GM18951 (cell line): ENCODE measurements at regions not wholly inside any gene's neighbourhood (a gene's known extent, or its start where the extent isn't known, plus 50 kb on each side); places are given as distances from the start of the nearest gene placed in this dataset.
"Not testable (repeated sequence)": the region's sequence is repeated elsewhere in the genome, so short reads cannot be mapped to it uniquely, and the experiment has no call there.

ENCODE experiments used
- POLR2A ChIP-seq: IDR thresholded peaks from 4 replicates; pipeline ENCODE4 v1.6.1; 2011; ENCODE audit warnings: mild to moderate bottlenecking; ENCODE audit not compliant: insufficient read length, insufficient read depth; ENCODE audit errors: extremely low read depth
- in situ Hi-C: fragments of 300-500 bp; cut with MboI; formaldehyde crosslinking; loops from one replicate; pipeline ENCODE4 v1.12.0; 2022; ENCODE audit warnings: low sequenced_read_pairs, mixed read lengths, inconsistent platforms; ENCODE audit not compliant: unreplicated experiment

GRCh38 chr6:146984251-146984924, 219.8 kb upstream of the STXBP5 start:
- in situ Hi-C loops, result no loop called here
- TF ChIP-seq POLR2A, result no peak

- in situ Hi-C loops, result no loop called here
- no peak for TF ChIP-seq POLR2A
Measured at GRCh38 chr6:146985111-146985510, 219.1 kb upstream of the STXBP5 start.

GRCh38 chr6:146985966-146986365, 218.3 kb upstream of the STXBP5 start:
- in situ Hi-C loops, result no loop called here
- no peak for TF ChIP-seq POLR2A

DNA sequence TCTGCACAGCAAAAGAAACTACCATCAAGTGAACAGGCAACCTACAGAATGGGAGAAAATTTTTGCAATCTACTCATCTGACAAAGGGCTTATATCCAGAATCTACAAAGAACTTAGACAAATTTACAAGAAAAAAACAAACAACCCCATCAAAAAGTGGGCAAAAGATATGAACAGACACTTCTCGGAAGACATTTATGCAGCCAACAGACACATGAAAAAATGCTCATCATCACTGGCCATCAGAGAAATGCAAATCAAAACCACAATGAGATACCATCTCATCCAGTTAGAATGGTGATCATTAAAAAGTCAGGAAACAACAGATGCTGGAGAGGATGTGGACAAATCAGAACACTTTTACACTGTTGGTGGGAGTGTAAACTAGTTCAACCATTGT, 216.3 kb upstream of the STXBP5 start:
- in situ Hi-C loops, result not testable (repeated sequence)

DNA sequence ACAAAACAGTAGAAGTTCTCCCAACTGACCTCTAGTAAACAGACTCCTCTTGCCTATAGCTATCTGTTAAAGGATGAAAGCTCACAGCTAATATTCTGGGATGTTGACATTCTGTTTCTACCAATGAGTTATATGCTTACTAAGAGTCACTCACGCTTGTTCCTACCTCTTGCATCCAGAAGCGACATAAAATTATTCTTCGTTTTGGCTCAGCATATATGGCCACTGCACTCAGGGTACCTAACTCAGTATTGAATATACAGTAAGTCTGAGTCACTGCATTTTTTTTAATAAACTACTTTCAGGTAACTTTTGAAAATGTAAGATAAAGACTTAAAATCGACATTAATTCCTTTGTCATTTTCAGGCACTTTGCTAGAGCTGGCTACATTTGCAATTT, 214.4 kb upstream of the STXBP5 start:
- TF ChIP-seq POLR2A, result no peak
- in situ Hi-C loops, result no loop called here

GRCh38 chr6:146990284-146990683, 213.9 kb upstream of the STXBP5 start:
- no peak for TF ChIP-seq POLR2A
- in situ Hi-C loops, result no loop called here

DNA sequence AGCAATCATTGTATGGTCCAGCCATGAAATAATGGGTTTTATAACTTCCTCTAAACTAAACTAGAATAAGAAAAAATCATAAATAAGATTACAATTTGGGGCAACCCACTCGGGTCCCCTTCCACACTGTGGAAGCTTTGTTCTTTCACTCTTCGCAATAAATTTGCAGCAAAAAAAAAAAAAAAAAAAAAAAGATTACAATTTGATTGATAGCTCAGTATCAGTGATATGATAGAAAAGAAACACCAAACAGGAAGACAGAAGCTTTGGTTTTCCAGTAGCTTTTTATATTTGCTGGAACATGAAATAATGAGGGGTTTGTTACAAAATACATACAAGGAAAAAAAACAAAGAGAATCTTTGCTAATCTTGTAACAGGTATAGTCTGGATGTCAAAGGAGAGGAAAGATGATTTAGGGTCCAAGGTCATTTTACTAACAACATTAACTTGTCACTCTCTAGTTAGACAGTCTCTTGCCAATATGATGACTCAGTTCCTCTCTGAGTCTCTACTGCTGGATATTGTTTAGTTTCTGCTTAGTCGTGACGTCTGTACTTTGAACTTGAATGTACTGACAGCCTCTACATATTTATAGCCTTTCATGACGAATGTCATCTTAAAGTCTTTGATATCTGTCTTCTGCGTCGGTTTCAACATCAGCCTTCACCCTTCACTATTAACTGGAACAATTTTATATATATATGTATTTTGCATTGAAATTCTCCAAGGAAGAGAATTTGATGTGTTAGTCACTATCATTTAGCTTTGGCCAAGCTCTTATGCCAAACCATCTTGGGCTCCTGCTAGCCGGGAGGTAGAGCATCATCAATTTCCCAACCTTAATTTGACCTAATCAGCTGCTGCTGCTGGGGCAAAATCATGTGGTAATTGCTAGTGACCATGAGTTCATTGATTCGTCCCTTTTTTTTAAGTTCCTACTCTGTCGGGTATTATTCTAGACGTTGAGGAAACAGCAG, 213.1 kb upstream of the STXBP5 start:
- in situ Hi-C loops, result no loop called here
- no peak for TF ChIP-seq POLR2A

DNA sequence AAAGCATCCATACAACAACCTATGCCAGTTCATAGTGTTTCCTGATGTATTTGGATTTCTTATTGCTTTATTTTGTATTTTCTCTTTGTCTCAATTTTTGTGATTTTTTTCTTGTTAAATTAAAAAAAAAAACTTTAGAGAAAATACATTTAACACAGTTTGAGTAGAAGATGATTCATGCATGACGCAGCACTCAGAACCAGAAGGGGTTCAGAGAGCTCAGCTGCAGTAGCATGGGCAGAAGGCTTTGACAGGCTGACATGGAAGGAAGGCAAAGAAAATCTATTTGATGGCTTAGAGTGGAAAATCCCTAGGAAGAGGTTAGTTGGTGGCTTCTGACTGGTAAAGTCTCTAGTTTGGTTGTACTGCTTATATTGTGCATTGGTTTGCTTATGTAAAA, 207.2 kb upstream of the STXBP5 start:
- TF ChIP-seq POLR2A, result no peak
- in situ Hi-C loops, result no loop called here

DNA sequence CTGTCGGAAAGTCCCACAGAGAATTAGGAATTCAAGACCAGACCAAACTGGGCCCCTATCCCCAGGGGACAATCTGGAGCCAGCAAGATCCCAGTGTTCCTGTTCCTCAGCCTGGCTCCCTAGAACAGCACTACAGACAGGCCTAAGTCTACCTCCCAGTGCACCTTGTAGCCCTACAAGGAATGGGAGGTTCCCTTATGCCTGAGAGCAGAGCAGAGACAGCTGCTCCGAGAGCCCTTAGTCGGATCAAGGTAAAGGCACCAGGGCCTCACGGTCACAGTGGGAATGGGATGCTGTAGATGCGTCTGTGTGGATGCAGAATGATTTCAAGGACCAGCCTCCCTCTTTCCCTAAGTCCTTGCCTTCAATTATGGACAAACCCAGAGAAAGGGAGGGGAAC, 204.5 kb upstream of the STXBP5 start:
- TF ChIP-seq POLR2A, result no peak
- in situ Hi-C loops, result no loop called here

DNA sequence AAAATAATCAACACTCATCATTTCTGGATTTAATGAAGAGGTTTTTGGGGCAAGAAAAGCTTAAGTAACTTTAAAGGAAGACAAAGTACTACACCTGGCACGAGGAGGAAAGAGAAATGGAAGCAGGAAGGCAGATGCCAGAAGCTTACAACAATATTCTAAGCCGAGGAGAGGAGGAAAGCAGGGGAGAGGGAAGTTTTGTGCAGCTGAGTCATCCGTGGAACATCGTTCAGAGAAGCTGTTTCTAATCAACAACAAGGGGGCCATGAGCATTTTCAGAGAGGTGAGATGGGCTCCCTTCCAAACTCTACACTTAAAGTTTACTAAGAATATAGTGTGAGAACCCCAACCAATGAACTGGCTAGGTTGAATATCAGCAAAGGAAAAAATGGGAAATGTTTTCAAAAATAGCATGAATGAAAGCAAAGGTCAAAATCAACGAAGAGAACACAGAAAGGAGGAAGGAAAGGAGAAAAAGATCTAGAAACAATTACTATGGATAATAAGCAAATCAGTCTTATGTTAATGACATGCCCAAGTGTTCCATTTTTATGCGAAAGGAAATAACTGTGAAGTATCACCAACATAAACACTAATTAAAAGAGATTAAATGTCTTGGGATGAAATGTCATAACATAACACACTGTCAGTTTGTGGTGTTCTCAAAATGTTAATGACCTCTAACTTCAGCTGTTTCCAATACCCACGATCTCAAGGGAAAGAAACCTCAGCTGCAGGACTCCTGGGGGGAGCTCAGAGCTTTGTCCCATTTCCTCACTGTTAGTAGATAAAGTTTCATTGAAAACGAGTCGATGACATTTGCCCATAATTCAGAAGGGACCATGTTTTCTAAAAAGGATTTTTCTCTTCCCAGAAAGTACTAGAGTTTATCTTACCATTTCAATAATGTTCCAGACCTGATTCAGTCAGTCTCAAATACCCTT, 203.4 kb upstream of the STXBP5 start:
- in situ Hi-C loops, result no loop called here
- no peak for TF ChIP-seq POLR2A

- in situ Hi-C loops, result no loop called here
- TF ChIP-seq POLR2A, result no peak
Measured at GRCh38 chr6:147001621-147002020, 202.6 kb upstream of the STXBP5 start.

GRCh38 chr6:147003186-147003585, 201.0 kb upstream of the STXBP5 start:
- no peak for TF ChIP-seq POLR2A
- in situ Hi-C loops, result no loop called here

- no peak for TF ChIP-seq POLR2A
- in situ Hi-C loops, result no loop called here
Measured at GRCh38 chr6:147005499-147005898, 198.7 kb upstream of the STXBP5 start.
